SK-N-MC (cell line): ENCODE measurements at regions not wholly inside any gene's neighbourhood (a gene's known extent, or its start where the extent isn't known, plus 50 kb on each side); places are given as distances from the start of the nearest gene placed in this dataset.

ENCODE experiments used
- EZH2 ChIP-seq: fragments of 200-600 bp; sonication (generic); IDR thresholded peaks from one replicate; pipeline ENCODE4 v1.6.1; 2017; ENCODE audit warnings: antibody characterized with exemption
- FOXP2 ChIP-seq: optimal IDR thresholded peaks from 2 replicates; pipeline ENCODE3; 2011; ENCODE audit warnings: mild to moderate bottlenecking, moderate library complexity; ENCODE audit not compliant: insufficient read depth; ENCODE audit errors: extremely low read length, control extremely low read depth
- POLR2AphosphoS5 ChIP-seq: IDR thresholded peaks from 2 replicates; pipeline ENCODE4 v1.6.1; 2012; ENCODE audit warnings: mild to moderate bottlenecking, low read depth, low read length, borderline replicate concordance

- TF ChIP-seq EZH2 = no peak
- TF ChIP-seq POLR2AphosphoS5 = no peak
- TF ChIP-seq FOXP2 = no peak
Measured at GRCh38 chr3:102123590-102124190, 274.4 kb downstream of the NFKBIZ start.
